ENCODE measurements at regions not wholly inside any gene's neighbourhood (a gene's known extent, or its start where the extent isn't known, plus 50 kb on each side); places are given as distances from the start of the nearest gene placed in this dataset.

GRCh38 chr5:168120401-168121137 is 170.9 kb upstream of the WWC1 start:
- TF ChIP-seq CTCF (IDR thresholded peaks at IDR 0.05; ENCODE audit: low read depth, low read length, missing control alignments): no peak
- no peak overlapping the region for H3K4me3 ChIP-seq (replicated peaks; ENCODE audit: low read depth, low read length)
- no peak for DNase-seq (ENCODE audit: extremely low read depth, low read depth)

- no peak overlapping the region for H3K4me3 ChIP-seq (replicated peaks; ENCODE audit: low read depth, low read length)
- DNase-seq (ENCODE audit: extremely low read depth, low read depth): no peak
- no peak for TF ChIP-seq CTCF (IDR thresholded peaks at IDR 0.05; ENCODE audit: low read depth, low read length, missing control alignments)
Observed at GRCh38 chr5:168121138-168121494, 170.3 kb upstream of the WWC1 start.

- no peak for TF ChIP-seq CTCF (IDR thresholded peaks at IDR 0.05; ENCODE audit: low read depth, low read length, missing control alignments)
- no peak for DNase-seq (ENCODE audit: extremely low read depth, low read depth)
- no peak overlapping the region for H3K4me3 ChIP-seq (replicated peaks; ENCODE audit: low read depth, low read length)
Observed at GRCh38 chr5:168123631-168124528, 167.6 kb upstream of the WWC1 start.

GRCh38 chr5:168125445-168126199 is 165.8 kb upstream of the WWC1 start:
- no peak for TF ChIP-seq CTCF (IDR thresholded peaks at IDR 0.05; ENCODE audit: low read depth, low read length, missing control alignments)
- no peak for DNase-seq (ENCODE audit: extremely low read depth, low read depth)
- H3K4me3 ChIP-seq (replicated peaks; ENCODE audit: low read depth, low read length): no peak overlapping the region

GRCh38 chr5:168126606-168127005 is 164.8 kb upstream of the WWC1 start:
- no peak for DNase-seq (ENCODE audit: extremely low read depth, low read depth)
- no peak overlapping the region for H3K4me3 ChIP-seq (replicated peaks; ENCODE audit: low read depth, low read length)
- no peak for TF ChIP-seq CTCF (IDR thresholded peaks at IDR 0.05; ENCODE audit: low read depth, low read length, missing control alignments)

GRCh38 chr5:168128111-168128510 is 163.3 kb upstream of the WWC1 start:
- TF ChIP-seq CTCF (IDR thresholded peaks at IDR 0.05; ENCODE audit: low read depth, low read length, missing control alignments): no peak
- DNase-seq (ENCODE audit: extremely low read depth, low read depth): no peak
- H3K4me3 ChIP-seq (replicated peaks; ENCODE audit: low read depth, low read length): no peak overlapping the region
